HEK293T (cell line): ENCODE measurements at regions not wholly inside any gene's neighbourhood (a gene's known extent, or its start where the extent isn't known, plus 50 kb on each side); places are given as distances from the start of the nearest gene placed in this dataset.

ENCODE experiments used
- CTCF ChIA-PET: fragments of 350-600 bp; formaldehyde crosslinking; extraction: SDS; loops from one replicate; lab custom pipeline; 2021; ENCODE audit warnings: antibody characterized with exemption, inconsistent platforms; lab: Yijun Ruan, JAX
- POLR2A ChIA-PET: fragments of 350-600 bp; formaldehyde crosslinking; extraction: SDS; loops from one replicate; lab custom pipeline; 2020; ENCODE audit warnings: antibody characterized with exemption, inconsistent platforms; lab: Yijun Ruan, JAX
- DNase-seq: peaks from one replicate; pipeline ENCODE4 v3.0.0; 2012; ENCODE audit warnings: mixed read lengths; ENCODE audit errors: extremely low spot score
- ARNT ChIP-seq: fragments of 450-650 bp; IDR thresholded peaks from 2 replicates; pipeline ENCODE4 v1.6.1; 2017; ENCODE audit warnings: mild to moderate bottlenecking
- BHLHE40 ChIP-seq: fragments of 450-650 bp; IDR thresholded peaks from 2 replicates; pipeline ENCODE4 v1.6.1; 2016; ENCODE audit warnings: mild to moderate bottlenecking, moderate library complexity, borderline replicate concordance
- CTBP1 ChIP-seq: fragments of 450-650 bp; IDR thresholded peaks from 2 replicates; pipeline ENCODE4 v1.6.1; 2016; ENCODE audit warnings: borderline replicate concordance
- ELF4 ChIP-seq: fragments of 450-650 bp; IDR thresholded peaks from 2 replicates; pipeline ENCODE4 v1.6.1; 2017; ENCODE audit warnings: antibody characterized with exemption
- FOXA1 ChIP-seq: fragments of 450-650 bp; IDR thresholded peaks from 2 replicates; pipeline ENCODE4 v1.6.1; 2016; ENCODE audit warnings: mild to moderate bottlenecking
- FOXK2 ChIP-seq: fragments of 450-650 bp; IDR thresholded peaks from 2 replicates; pipeline ENCODE4 v1.6.1; 2016; ENCODE audit warnings: mild to moderate bottlenecking
- FOXM1 ChIP-seq: fragments of 450-650 bp; IDR thresholded peaks from 2 replicates; pipeline ENCODE4 v1.6.1; 2017; ENCODE audit warnings: mild to moderate bottlenecking, borderline replicate concordance
- HDGF ChIP-seq: fragments of 450-650 bp; IDR thresholded peaks from 2 replicates; pipeline ENCODE4 v1.6.1; 2017; ENCODE audit warnings: antibody characterized with exemption, borderline replicate concordance
- L3MBTL2 ChIP-seq: fragments of 450-650 bp; conservative IDR thresholded peaks from 2 replicates; pipeline ENCODE4 v1.6.1; 2016; ENCODE audit warnings: mild to moderate bottlenecking
- LEF1 ChIP-seq: fragments of 450-650 bp; IDR thresholded peaks from 2 replicates; pipeline ENCODE4 v1.6.1; 2017; ENCODE audit warnings: mild to moderate bottlenecking, borderline replicate concordance
- NFRKB ChIP-seq: fragments of 450-650 bp; IDR thresholded peaks from 2 replicates; pipeline ENCODE4 v1.6.1; 2016; ENCODE audit warnings: mild to moderate bottlenecking, moderate library complexity
- SP1 ChIP-seq: fragments of 450-650 bp; IDR thresholded peaks from 2 replicates; pipeline ENCODE4 v1.6.1; 2017
- SUZ12 ChIP-seq: fragments of 450-650 bp; IDR thresholded peaks from 2 replicates; pipeline ENCODE4 v1.6.1; 2016; ENCODE audit warnings: mild to moderate bottlenecking
- TARDBP ChIP-seq: fragments of 450-650 bp; IDR thresholded peaks from 2 replicates; pipeline ENCODE4 v1.6.1; 2016
- ZNF384 ChIP-seq: fragments of 450-650 bp; IDR thresholded peaks from 2 replicates; pipeline ENCODE4 v1.6.1; 2016
- TF ChIP-seq, protein P1 (sequence below): fragments of 450-650 bp; IDR thresholded peaks from 2 replicates; pipeline ENCODE4 v1.6.1; 2016

GRCh38 chr11:23406131-23406819, 546.0 kb upstream of the CCDC179 start:
- no peak for TF ChIP-seq L3MBTL2
- TF ChIP-seq ARNT = no peak
- no peak for TF ChIP-seq FOXK2
- no peak for TF ChIP-seq BHLHE40
- TF ChIP-seq SP1 = no peak
- TF ChIP-seq LEF1 = no peak
- no peak for TF ChIP-seq CTBP1
- no peak for TF ChIP-seq ZNF384
- TF ChIP-seq HDGF = no peak
- no peak for TF ChIP-seq ELF4
- no peak for TF ChIP-seq FOXA1
- no peak for TF ChIP-seq SUZ12
- no peak for TF ChIP-seq NFRKB
- CTCF ChIA-PET = no interaction called here
- POLR2A ChIA-PET = no interaction called here
- DNase-seq = no peak

- TF ChIP-seq FOXM1 (no peak), NFRKB (no peak), CTBP1 (no peak), ELF4 (no peak), SP1 (no peak), SUZ12 (no peak), FOXK2 (no peak), LEF1 (no peak), FOXA1 (no peak), HDGF (no peak), ZNF384 (no peak), BHLHE40 (no peak), TARDBP (no peak), ARNT (no peak), L3MBTL2 (no peak)
- TF ChIP-seq, protein P1, sequence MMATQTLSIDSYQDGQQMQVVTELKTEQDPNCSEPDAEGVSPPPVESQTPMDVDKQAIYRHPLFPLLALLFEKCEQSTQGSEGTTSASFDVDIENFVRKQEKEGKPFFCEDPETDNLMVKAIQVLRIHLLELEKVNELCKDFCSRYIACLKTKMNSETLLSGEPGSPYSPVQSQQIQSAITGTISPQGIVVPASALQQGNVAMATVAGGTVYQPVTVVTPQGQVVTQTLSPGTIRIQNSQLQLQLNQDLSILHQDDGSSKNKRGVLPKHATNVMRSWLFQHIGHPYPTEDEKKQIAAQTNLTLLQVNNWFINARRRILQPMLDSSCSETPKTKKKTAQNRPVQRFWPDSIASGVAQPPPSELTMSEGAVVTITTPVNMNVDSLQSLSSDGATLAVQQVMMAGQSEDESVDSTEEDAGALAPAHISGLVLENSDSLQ = no peak
- POLR2A ChIA-PET = no interaction called here
- no peak for DNase-seq
- CTCF ChIA-PET = no interaction called here
Measured at GRCh38 chr11:23413057-23413456, 552.8 kb upstream of the CCDC179 start.

GRCh38 chr11:23423104-23423503, 562.8 kb upstream of the CCDC179 start:
- no peak for DNase-seq
- ChIA-PET CTCF (no interaction called here), POLR2A (no interaction called here)
- TF ChIP-seq L3MBTL2 (no peak), TARDBP (no peak), ARNT (no peak), CTBP1 (no peak), NFRKB (no peak), FOXM1 (no peak), FOXA1 (no peak), LEF1 (no peak), ZNF384 (no peak), SP1 (no peak), ELF4 (no peak), SUZ12 (no peak), HDGF (no peak), FOXK2 (no peak), BHLHE40 (no peak)
- TF ChIP-seq, protein P1 = no peak

- no peak for TF ChIP-seq FOXA1
- TF ChIP-seq HDGF = no peak
- TF ChIP-seq SP1 = no peak
- TF ChIP-seq CTBP1 = no peak
- no peak for TF ChIP-seq ZNF384
- TF ChIP-seq LEF1 = no peak
- no peak for TF ChIP-seq SUZ12
- no peak for TF ChIP-seq FOXM1
- no peak for DNase-seq
- ChIA-PET CTCF (no interaction called here), POLR2A (no interaction called here)
Measured at GRCh38 chr11:23423656-23424055, 563.4 kb upstream of the CCDC179 start.

GRCh38 chr11:23425381-23425780, 565.1 kb upstream of the CCDC179 start:
- TF ChIP-seq SUZ12 (no peak), FOXM1 (no peak), FOXK2 (no peak), CTBP1 (no peak), TARDBP (no peak), SP1 (no peak), ZNF384 (no peak), ARNT (no peak), LEF1 (no peak), FOXA1 (no peak), L3MBTL2 (no peak), HDGF (no peak), ELF4 (no peak)
- ChIA-PET CTCF (no interaction called here), POLR2A (no interaction called here)
- no peak for DNase-seq

- DNase-seq = no peak
- POLR2A ChIA-PET = no interaction called here
- TF ChIP-seq FOXK2 = no peak
- TF ChIP-seq, protein P1 = no peak
- no peak for TF ChIP-seq SP1
- no peak for TF ChIP-seq ZNF384
- TF ChIP-seq LEF1 = no peak
- TF ChIP-seq BHLHE40 = no peak
- TF ChIP-seq FOXM1 = no peak
- no peak for TF ChIP-seq HDGF
- TF ChIP-seq TARDBP = no peak
- TF ChIP-seq ELF4 = no peak
- no peak for TF ChIP-seq FOXA1
- TF ChIP-seq L3MBTL2 = no peak
- no peak for TF ChIP-seq SUZ12
- no peak for TF ChIP-seq NFRKB
- TF ChIP-seq ARNT = no peak
- no peak for TF ChIP-seq CTBP1
- CTCF ChIA-PET = no interaction called here
Measured at GRCh38 chr11:23429569-23429968, 569.3 kb upstream of the CCDC179 start.
